ENCODE measurements at regions not wholly inside any gene's neighbourhood (a gene's known extent, or its start where the extent isn't known, plus 50 kb on each side); places are given as distances from the start of the nearest gene placed in this dataset.

- TF ChIP-seq CTCF (IDR thresholded peaks at IDR 0.05; ENCODE audit: low read depth, low read length, missing control alignments) = no peak
- DNase-seq (ENCODE audit: extremely low read depth, low read depth) = no peak
- H3K4me3 ChIP-seq (replicated peaks; ENCODE audit: low read depth, low read length) = no peak overlapping the region
Observed at GRCh38 chr7:47194516-47195057, 387.3 kb downstream of the TNS3 start.

GRCh38 chr7:47192978-47193377 lies 388.9 kb downstream of the TNS3 start:
- DNase-seq (ENCODE audit: extremely low read depth, low read depth) = no peak
- TF ChIP-seq CTCF (IDR thresholded peaks at IDR 0.05; ENCODE audit: low read depth, low read length, missing control alignments) = no peak
- no peak overlapping the region for H3K4me3 ChIP-seq (replicated peaks; ENCODE audit: low read depth, low read length)

- no peak for DNase-seq (ENCODE audit: extremely low read depth, low read depth)
- TF ChIP-seq CTCF (IDR thresholded peaks at IDR 0.05; ENCODE audit: low read depth, low read length, missing control alignments) = no peak
- H3K4me3 ChIP-seq (replicated peaks; ENCODE audit: low read depth, low read length) = no peak overlapping the region
Observed at GRCh38 chr7:47191876-47192291, 390.0 kb downstream of the TNS3 start.

- DNase-seq (ENCODE audit: extremely low read depth, low read depth) = no peak
- TF ChIP-seq CTCF (IDR thresholded peaks at IDR 0.05; ENCODE audit: low read depth, low read length, missing control alignments) = no peak
- H3K4me3 ChIP-seq (replicated peaks; ENCODE audit: low read depth, low read length) = no peak overlapping the region
Observed at GRCh38 chr7:47191316-47191715, 390.6 kb downstream of the TNS3 start.

- no peak overlapping the region for H3K4me3 ChIP-seq (replicated peaks; ENCODE audit: low read depth, low read length)
- no peak for TF ChIP-seq CTCF (IDR thresholded peaks at IDR 0.05; ENCODE audit: low read depth, low read length, missing control alignments)
- DNase-seq (ENCODE audit: extremely low read depth, low read depth) = no peak
Observed at GRCh38 chr7:47190462-47190861, 391.4 kb downstream of the TNS3 start.

- DNase-seq (ENCODE audit: extremely low read depth, low read depth) = peak; percentile 38
- no peak for TF ChIP-seq CTCF (IDR thresholded peaks at IDR 0.05; ENCODE audit: low read depth, low read length, missing control alignments)
- H3K4me3 ChIP-seq (replicated peaks; ENCODE audit: low read depth, low read length) = no peak overlapping the region
Observed at GRCh38 chr7:47188653-47189315, 393.1 kb downstream of the TNS3 start.

GRCh38 chr7:47188136-47188535 lies 393.8 kb downstream of the TNS3 start:
- DNase-seq (ENCODE audit: extremely low read depth, low read depth) = no peak
- TF ChIP-seq CTCF (IDR thresholded peaks at IDR 0.05; ENCODE audit: low read depth, low read length, missing control alignments) = no peak
- H3K4me3 ChIP-seq (replicated peaks; ENCODE audit: low read depth, low read length) = no peak overlapping the region

Measured in HFF-Myc (cell line).